Fibroblast of lung (primary cell): ENCODE measurements at regions not wholly inside any gene's neighbourhood (a gene's known extent, or its start where the extent isn't known, plus 50 kb on each side); places are given as distances from the start of the nearest gene placed in this dataset.

ENCODE experiments used
- EZH2 ChIP-seq: IDR thresholded peaks from 2 replicates; pipeline ENCODE4 v1.5.1; 2012; ENCODE audit warnings: low read length, control low read depth, mild to moderate bottlenecking; ENCODE audit errors: missing control alignments
- TF ChIP-seq, protein P1 (sequence below), 2 donors: IDR thresholded peaks in 1 of 2; conservative IDR thresholded peaks in 1 of 2; 1 replicate in 1 of 2; 2 replicates in 1 of 2; pipeline ENCODE4 v1.5.1; 2011 to 2012; ENCODE audit warnings: low read length in 2 of 2, control low read depth in 1 of 2, inconsistent platforms in 1 of 2, low read depth in 1 of 2, mild to moderate bottlenecking in 1 of 2

DNA sequence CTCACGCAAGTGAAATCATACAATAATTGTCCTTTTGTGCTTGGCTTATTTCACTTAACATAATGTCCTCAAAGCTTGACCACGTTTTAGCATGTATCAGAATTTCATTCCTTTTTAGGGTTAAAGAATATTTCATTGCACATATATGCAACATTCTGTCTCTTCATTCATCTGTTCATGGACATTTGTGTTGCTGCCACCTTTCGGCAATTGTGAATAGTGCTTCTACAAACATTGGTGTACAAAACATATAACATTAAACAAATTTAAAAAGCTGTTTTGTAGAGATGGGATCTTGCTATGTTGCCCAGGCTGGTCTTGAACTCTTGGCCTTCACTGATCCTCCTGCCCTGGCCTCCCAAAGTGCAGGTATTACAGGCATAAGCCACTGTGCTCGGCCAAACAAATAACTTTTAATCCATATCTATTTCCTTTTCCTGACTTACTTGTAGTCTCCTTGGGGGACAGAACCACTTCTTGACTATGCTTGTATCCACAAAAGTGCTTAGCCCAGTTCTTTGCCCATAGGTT, 209.3 kb downstream of the SLC4A3 start:
- TF ChIP-seq, protein P1, sequence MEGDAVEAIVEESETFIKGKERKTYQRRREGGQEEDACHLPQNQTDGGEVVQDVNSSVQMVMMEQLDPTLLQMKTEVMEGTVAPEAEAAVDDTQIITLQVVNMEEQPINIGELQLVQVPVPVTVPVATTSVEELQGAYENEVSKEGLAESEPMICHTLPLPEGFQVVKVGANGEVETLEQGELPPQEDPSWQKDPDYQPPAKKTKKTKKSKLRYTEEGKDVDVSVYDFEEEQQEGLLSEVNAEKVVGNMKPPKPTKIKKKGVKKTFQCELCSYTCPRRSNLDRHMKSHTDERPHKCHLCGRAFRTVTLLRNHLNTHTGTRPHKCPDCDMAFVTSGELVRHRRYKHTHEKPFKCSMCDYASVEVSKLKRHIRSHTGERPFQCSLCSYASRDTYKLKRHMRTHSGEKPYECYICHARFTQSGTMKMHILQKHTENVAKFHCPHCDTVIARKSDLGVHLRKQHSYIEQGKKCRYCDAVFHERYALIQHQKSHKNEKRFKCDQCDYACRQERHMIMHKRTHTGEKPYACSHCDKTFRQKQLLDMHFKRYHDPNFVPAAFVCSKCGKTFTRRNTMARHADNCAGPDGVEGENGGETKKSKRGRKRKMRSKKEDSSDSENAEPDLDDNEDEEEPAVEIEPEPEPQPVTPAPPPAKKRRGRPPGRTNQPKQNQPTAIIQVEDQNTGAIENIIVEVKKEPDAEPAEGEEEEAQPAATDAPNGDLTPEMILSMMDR (conservative IDR thresholded peaks at IDR 0.05 in 1 of 2, IDR thresholded peaks at IDR 0.05 in 1 of 2; ENCODE audit: low read depth in 1 of 2, low read length in 2 of 2), result peak; percentile 15 to 41
- TF ChIP-seq EZH2, result no peak
